HCT116 (cell line): ENCODE measurements at regions not wholly inside any gene's neighbourhood (a gene's known extent, or its start where the extent isn't known, plus 50 kb on each side); places are given as distances from the start of the nearest gene placed in this dataset.

Experiments used
- ATAC-seq: fragments of 200-7000 bp; cut with Tn5 transposase; 2 replicates; pipeline ENCODE4 v1.9.1; 2020; ENCODE audit warnings: mild to moderate bottlenecking, moderate library complexity
- BruUV-seq: library from RNA; stranded (reverse); fragments of 400-500 nt; replicated peaks from 2 replicates; lab custom pipeline; 2021; lab: Mats Ljungman, UMichigan
- CTCF ChIA-PET: fragments of 300-600 bp; sonication (Branson Sonifier 250); formaldehyde crosslinking; loops from one replicate; lab custom pipeline; 2021; ENCODE audit warnings: antibody characterized with exemption; lab: Charles Lee
- POLR2A ChIA-PET: fragments of 300-600, 350-600 bp; sonication (Branson Sonifier 250); formaldehyde crosslinking; loops from one replicate; lab custom pipeline; 2021; ENCODE audit warnings: antibody characterized with exemption; lab: Charles Lee
- RAD21 ChIA-PET, 2 experiments: fragments of 300-600 bp; sonication (Branson Sonifier 250); formaldehyde crosslinking; loops; one replicate each; lab custom pipeline; 2023; ENCODE audit warnings: low total read pairs in 2 of 2; ENCODE audit not compliant: uncharacterized antibody in 2 of 2, unreplicated experiment in 2 of 2, low non-redundant PET in 1 of 2; lab: Charles Lee
- DNase-seq: peaks from one replicate; pipeline ENCODE4 v3.0.0-alpha.2; 2010; ENCODE audit warnings: low read depth, low spot score
- H2AFZ ChIP-seq: fragments of 200-600 bp; shearing (Covaris generic), sonication (generic); 2 replicates; pipeline ENCODE4 v1.6.1; 2017; ENCODE audit warnings: low read depth, mixed run types, mixed read lengths, antibody characterized with exemption, low read length; ENCODE audit not compliant: poor library complexity, severe bottlenecking
- H3K27ac ChIP-seq: 2 replicates; pipeline ENCODE4 v1.5.1; 2012; ENCODE audit warnings: low read depth, low read length
- H3K27me3 ChIP-seq: fragments of 200-600 bp; sonication (generic); 2 replicates; pipeline ENCODE4 v1.6.1; 2016; ENCODE audit warnings: mixed run types, low read length, mixed read lengths; ENCODE audit not compliant: insufficient read depth
- H3K36me3 ChIP-seq, 2 experiments: fragments of 200-500 bp in 1 of 2; fragments of 200-600 bp in 1 of 2; sonication (Bioruptor generic) in 1 of 2; sonication (generic) in 1 of 2; 2 replicates each; pipeline versions ENCODE4 v1.5.1 to v1.6.1; 2014 to 2016; ENCODE audit warnings: low read length in 2 of 2, inconsistent platforms in 1 of 2, mixed read lengths in 1 of 2, mixed run types in 1 of 2; ENCODE audit not compliant: insufficient read depth in 2 of 2, control insufficient read depth in 1 of 2
- H3K4me1 ChIP-seq, 2 experiments: fragments of 200-600 bp in 1 of 2; sonication (generic) in 1 of 2; 2 replicates each; pipeline versions ENCODE4 v1.5.1 to v1.6.1; 2012 to 2017; ENCODE audit warnings: low read length in 2 of 2, inconsistent platforms in 1 of 2, mild to moderate bottlenecking in 1 of 2, mixed read lengths in 1 of 2, mixed run types in 1 of 2, moderate library complexity in 1 of 2; ENCODE audit not compliant: insufficient read depth in 2 of 2, control insufficient read depth in 1 of 2
- H3K4me2 ChIP-seq: fragments of 200-600 bp; sonication (generic); 2 replicates; pipeline ENCODE4 v1.6.1; 2017; ENCODE audit warnings: mixed run types, low read length, mixed read lengths
- H3K4me3 ChIP-seq, 2 experiments: fragments of 200-600 bp in 1 of 2; sonication (generic) in 1 of 2; replicated peaks in 1 of 2; 2 replicates each; pipeline ENCODE4 v1.5.1; 2011 to 2016; ENCODE audit warnings: low read length in 2 of 2, control low read depth in 1 of 2, low read depth in 1 of 2, mild to moderate bottlenecking in 1 of 2, mixed read lengths in 1 of 2, mixed run types in 1 of 2
- H3K79me2 ChIP-seq: fragments of 200-600 bp; sonication (generic); 2 replicates; pipeline ENCODE4 v1.6.1; 2017; ENCODE audit warnings: mild to moderate bottlenecking, mixed run types, low read length, moderate library complexity, mixed read lengths; ENCODE audit not compliant: insufficient read depth
- H3K9ac ChIP-seq: fragments of 200-600 bp; sonication (generic); 2 replicates; pipeline ENCODE4 v1.6.1; 2016; ENCODE audit warnings: low read length, mixed read lengths
- H3K9me2 ChIP-seq: fragments of 200-600 bp; sonication (generic), shearing (Covaris generic); 2 replicates; pipeline ENCODE4 v1.6.1; 2017; ENCODE audit warnings: mixed run types, mild to moderate bottlenecking, moderate library complexity; ENCODE audit not compliant: insufficient read depth
- H3K9me3 ChIP-seq, 2 experiments: fragments of 200-500 bp in 1 of 2; fragments of 200-600 bp in 1 of 2; sonication (Bioruptor generic) in 1 of 2; sonication (generic) in 1 of 2; 2 replicates each; pipeline ENCODE4 v1.6.1; 2014 to 2017; ENCODE audit warnings: low read length in 2 of 2, mixed read lengths in 2 of 2, inconsistent platforms in 1 of 2, low read depth in 1 of 2, mild to moderate bottlenecking in 1 of 2, mixed run types in 1 of 2, moderate library complexity in 1 of 2; ENCODE audit not compliant: control insufficient read depth in 1 of 2, insufficient read depth in 1 of 2
- H4K20me1 ChIP-seq: fragments of 200-600 bp; sonication (generic), shearing (Covaris generic); 2 replicates; pipeline ENCODE4 v1.6.1; 2017; ENCODE audit warnings: mixed run types, mild to moderate bottlenecking, moderate library complexity; ENCODE audit not compliant: insufficient read depth
- ATF3 ChIP-seq: IDR thresholded peaks from 2 replicates; pipeline ENCODE4 v1.6.1; 2012
- EZH2phosphoT487 ChIP-seq: fragments of 200-600 bp; IDR thresholded peaks from 2 replicates; pipeline ENCODE4 v1.6.1; 2018; ENCODE audit warnings: antibody characterized with exemption, borderline replicate concordance
- FOSL1 ChIP-seq: IDR thresholded peaks from 2 replicates; pipeline ENCODE4 v1.6.1; 2012; ENCODE audit warnings: low read depth
- POLR2AphosphoS5 ChIP-seq: IDR thresholded peaks from 2 replicates; pipeline ENCODE4 v1.6.1; 2011; ENCODE audit warnings: mild to moderate bottlenecking, low read depth, low read length, moderate library complexity
- RAD21 ChIP-seq: IDR thresholded peaks from 2 replicates; pipeline ENCODE4 v1.6.1; 2012; ENCODE audit warnings: low read depth, mild to moderate bottlenecking
- REST ChIP-seq: IDR thresholded peaks from 2 replicates; pipeline ENCODE4 v1.6.1; 2012; ENCODE audit warnings: low read depth
- SP1 ChIP-seq: IDR thresholded peaks from 2 replicates; pipeline ENCODE4 v1.6.1; 2012; ENCODE audit warnings: low read depth
- SRF ChIP-seq: IDR thresholded peaks from 2 replicates; pipeline ENCODE4 v1.6.1; 2012; ENCODE audit warnings: low read depth
- TCF7L2 ChIP-seq: IDR thresholded peaks from 2 replicates; pipeline ENCODE4 v1.7.0; 2011; ENCODE audit warnings: borderline replicate concordance, inconsistent platforms; ENCODE audit not compliant: insufficient read depth, insufficient read length; ENCODE audit errors: extremely low read depth
- ZBTB33 ChIP-seq: IDR thresholded peaks from 2 replicates; pipeline ENCODE4 v1.6.1; 2011; ENCODE audit warnings: mild to moderate bottlenecking, low read length, moderate library complexity; ENCODE audit not compliant: insufficient replicate concordance; ENCODE audit errors: extremely low read depth
- intact Hi-C: fragments of 100-400 bp; cut with micrococcal nuclease; formaldehyde crosslinking; loops from 2 replicates; pipeline ENCODE4 v1.10.0; 2022

- ATAC-seq (no peak), DNase-seq (no peak)
- Histone ChIP-seq H3K79me2 (no peaks in the 10 kb centered on the region), H3K9me2 (no peaks in the 10 kb centered on the region; the same call in 1 of the 2 replicates), H3K9ac (no peak overlapping the region), H2AFZ (no peak overlapping the region), H3K27ac (no peak overlapping the region), H3K4me2 (no peak overlapping the region), H3K4me1 (peaks cover 13 to 19% of the 10 kb centered on the region in 2 experiments), H3K4me3 (no peak overlapping the region), H3K36me3 (no peaks in the 10 kb centered on the region), H3K9me3 (no peaks in the 10 kb centered on the region), H4K20me1 (no peaks in the 10 kb centered on the region), H3K27me3 (no peaks in the 10 kb centered on the region)
- intact Hi-C loops, result no loop called here
- no peak for TF ChIP-seq TCF7L2
- TF ChIP-seq EZH2phosphoT487, result no peak
- TF ChIP-seq REST, result no peak
- no peak for TF ChIP-seq SRF
- no peak for TF ChIP-seq ATF3
- no peak for TF ChIP-seq RAD21
- TF ChIP-seq FOSL1, result no peak
- no peak for TF ChIP-seq SP1
- no peak for TF ChIP-seq POLR2AphosphoS5
- TF ChIP-seq ZBTB33, result no peak
- no TSS peak for BruUV-seq
- ChIA-PET POLR2A (no interaction called here), RAD21 (no interaction called here), CTCF (interaction anchor here (0.9 kb wide), 1 partner anchor 10 kb away, joined by 4 read pairs; no protein-coding TSS in a partner anchor)
Measured at GRCh38 chr10:118520116-118520742, 75.2 kb downstream of the PRLHR start.
